ENCODE measurements at regions not wholly inside any gene's neighbourhood (a gene's known extent, or its start where the extent isn't known, plus 50 kb on each side); places are given as distances from the start of the nearest gene placed in this dataset.

- TF ChIP-seq, protein P1, sequence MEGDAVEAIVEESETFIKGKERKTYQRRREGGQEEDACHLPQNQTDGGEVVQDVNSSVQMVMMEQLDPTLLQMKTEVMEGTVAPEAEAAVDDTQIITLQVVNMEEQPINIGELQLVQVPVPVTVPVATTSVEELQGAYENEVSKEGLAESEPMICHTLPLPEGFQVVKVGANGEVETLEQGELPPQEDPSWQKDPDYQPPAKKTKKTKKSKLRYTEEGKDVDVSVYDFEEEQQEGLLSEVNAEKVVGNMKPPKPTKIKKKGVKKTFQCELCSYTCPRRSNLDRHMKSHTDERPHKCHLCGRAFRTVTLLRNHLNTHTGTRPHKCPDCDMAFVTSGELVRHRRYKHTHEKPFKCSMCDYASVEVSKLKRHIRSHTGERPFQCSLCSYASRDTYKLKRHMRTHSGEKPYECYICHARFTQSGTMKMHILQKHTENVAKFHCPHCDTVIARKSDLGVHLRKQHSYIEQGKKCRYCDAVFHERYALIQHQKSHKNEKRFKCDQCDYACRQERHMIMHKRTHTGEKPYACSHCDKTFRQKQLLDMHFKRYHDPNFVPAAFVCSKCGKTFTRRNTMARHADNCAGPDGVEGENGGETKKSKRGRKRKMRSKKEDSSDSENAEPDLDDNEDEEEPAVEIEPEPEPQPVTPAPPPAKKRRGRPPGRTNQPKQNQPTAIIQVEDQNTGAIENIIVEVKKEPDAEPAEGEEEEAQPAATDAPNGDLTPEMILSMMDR (IDR thresholded peaks at IDR 0.05), result no peak
- TF ChIP-seq EP300 (IDR thresholded peaks at IDR 0.05; ENCODE audit: borderline replicate concordance in 1 of 2, low read depth in 1 of 2, low read length in 1 of 2) (no peak), RAD21 (IDR thresholded peaks at IDR 0.05; ENCODE audit: low read length) (no peak), EZH2phosphoT487 (IDR thresholded peaks at IDR 0.05; ENCODE audit: borderline replicate concordance, low read depth) (no peak), NRF1 (IDR thresholded peaks at IDR 0.05; ENCODE audit: low read depth, low read length) (no peak), GATA2 (CRISPR knock-in tag; IDR thresholded peaks at IDR 0.05) (no peak), RXRA (IDR thresholded peaks at IDR 0.05; ENCODE audit: borderline replicate concordance, low read depth) (no peak)
- TF ChIP-seq, protein P2, sequence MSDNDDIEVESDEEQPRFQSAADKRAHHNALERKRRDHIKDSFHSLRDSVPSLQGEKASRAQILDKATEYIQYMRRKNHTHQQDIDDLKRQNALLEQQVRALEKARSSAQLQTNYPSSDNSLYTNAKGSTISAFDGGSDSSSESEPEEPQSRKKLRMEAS (IDR thresholded peaks at IDR 0.05; ENCODE audit: low read depth), result no peak
These were observed 557.9 kb upstream of the ZNF385D start for GRCh38 chr3:22308871-22309270.

Measured in SK-N-SH (cell line).